Ishikawa (cell line): ENCODE measurements at regions not wholly inside any gene's neighbourhood (a gene's known extent, or its start where the extent isn't known, plus 50 kb on each side); places are given as distances from the start of the nearest gene placed in this dataset.

ENCODE experiments used
- CEBPB ChIP-seq: IDR thresholded peaks from 2 replicates; pipeline ENCODE4 v1.6.1; 2012
- CREB1 ChIP-seq: IDR thresholded peaks from 2 replicates; pipeline ENCODE4 v1.6.1; 2012; ENCODE audit warnings: low read depth
- EGR1 ChIP-seq: IDR thresholded peaks from 2 replicates; pipeline ENCODE4 v1.6.1; 2012
- EP300 ChIP-seq: IDR thresholded peaks from 2 replicates; pipeline ENCODE4 v1.6.1; 2012; ENCODE audit warnings: borderline replicate concordance
- FOXM1 ChIP-seq: IDR thresholded peaks from 2 replicates; pipeline ENCODE4 v1.6.1; 2012; ENCODE audit warnings: low read depth, borderline replicate concordance
- MAX ChIP-seq: IDR thresholded peaks from 2 replicates; pipeline ENCODE4 v1.6.1; 2012
- NFIC ChIP-seq: IDR thresholded peaks from 2 replicates; pipeline ENCODE4 v1.6.1; 2012
- RAD21 ChIP-seq: IDR thresholded peaks from 2 replicates; pipeline ENCODE4 v1.6.1; 2012; ENCODE audit warnings: low read depth
- REST ChIP-seq: IDR thresholded peaks from 2 replicates; pipeline ENCODE4 v1.6.1; 2012; ENCODE audit warnings: low read depth, mild to moderate bottlenecking
- TAF1 ChIP-seq: IDR thresholded peaks from 2 replicates; pipeline ENCODE4 v1.6.1; 2012; ENCODE audit warnings: low read depth, mild to moderate bottlenecking
- TCF12 ChIP-seq: IDR thresholded peaks from 2 replicates; pipeline ENCODE4 v1.6.1; 2012; ENCODE audit warnings: low read depth
- TEAD4 ChIP-seq: IDR thresholded peaks from 2 replicates; pipeline ENCODE4 v1.6.1; 2012
- USF1 ChIP-seq: IDR thresholded peaks from 2 replicates; pipeline ENCODE4 v1.6.1; 2012
- YY1 ChIP-seq: IDR thresholded peaks from 2 replicates; pipeline ENCODE4 v1.6.1; 2012; ENCODE audit warnings: low read depth
- ZBTB7A ChIP-seq: IDR thresholded peaks from 2 replicates; pipeline ENCODE4 v1.6.1; 2012; ENCODE audit warnings: low read depth

- TF ChIP-seq RAD21, result no peak
- no peak for TF ChIP-seq TCF12
Observed at GRCh38 chr2:240280621-240281020, 140.2 kb upstream of the OTOS start.

- TF ChIP-seq TAF1 (no peak), USF1 (no peak), YY1 (no peak), CREB1 (no peak), FOXM1 (no peak), RAD21 (no peak), REST (no peak), EGR1 (no peak), EP300 (no peak), TEAD4 (no peak), ZBTB7A (no peak), MAX (no peak), CEBPB (no peak), TCF12 (no peak), NFIC (no peak)
Observed at GRCh38 chr2:240284503-240285259, 144.2 kb upstream of the OTOS start.

- TF ChIP-seq TAF1 (no peak), REST (no peak), FOXM1 (no peak)
Observed at GRCh38 chr2:240285725-240286124, 145.3 kb upstream of the OTOS start.

- TF ChIP-seq CREB1 (no peak), NFIC (no peak), ZBTB7A (no peak), FOXM1 (no peak), EGR1 (no peak), CEBPB (no peak), EP300 (no peak), TCF12 (no peak), RAD21 (no peak)
Observed at GRCh38 chr2:240286596-240286995, 146.1 kb upstream of the OTOS start.

- no peak for TF ChIP-seq TAF1
- no peak for TF ChIP-seq YY1
- no peak for TF ChIP-seq EGR1
- TF ChIP-seq NFIC, result no peak
Observed at GRCh38 chr2:240287011-240287410, 146.6 kb upstream of the OTOS start.

- no peak for TF ChIP-seq EP300
- TF ChIP-seq MAX, result no peak
- no peak for TF ChIP-seq REST
- no peak for TF ChIP-seq FOXM1
- TF ChIP-seq TAF1, result no peak
- no peak for TF ChIP-seq EGR1
- no peak for TF ChIP-seq ZBTB7A
- TF ChIP-seq USF1, result no peak
- TF ChIP-seq TEAD4, result no peak
- no peak for TF ChIP-seq RAD21
- TF ChIP-seq YY1, result no peak
- no peak for TF ChIP-seq NFIC
- TF ChIP-seq TCF12, result no peak
- no peak for TF ChIP-seq CREB1
- TF ChIP-seq CEBPB, result no peak
Observed at GRCh38 chr2:240287496-240288086, 147.1 kb upstream of the OTOS start.
